ENCODE measurements at regions not wholly inside any gene's neighbourhood (a gene's known extent, or its start where the extent isn't known, plus 50 kb on each side); places are given as distances from the start of the nearest gene placed in this dataset.

- TF ChIP-seq CTCF (IDR thresholded peaks at IDR 0.05; ENCODE audit: poor library complexity) (no peak), EZH2phosphoT487 (IDR thresholded peaks at IDR 0.05; ENCODE audit: low read depth, severe bottlenecking, unreplicated experiment) (no peak)
Observed at GRCh38 chr6:163825033-163825432, 410.5 kb downstream of the QKI start.
